GM20000 (cell line): ENCODE measurements at regions not wholly inside any gene's neighbourhood (a gene's known extent, or its start where the extent isn't known, plus 50 kb on each side); places are given as distances from the start of the nearest gene placed in this dataset.

Experiments
- DNase-seq: peaks from one replicate; pipeline ENCODE4 v3.0.0; 2012; ENCODE audit warnings: low spot score
- TF ChIP-seq, protein P1 (sequence below): IDR thresholded peaks from 2 replicates; pipeline ENCODE4 v1.5.1; 2012; ENCODE audit warnings: mild to moderate bottlenecking, control low read depth; ENCODE audit errors: extremely low read depth, missing control alignments

DNA sequence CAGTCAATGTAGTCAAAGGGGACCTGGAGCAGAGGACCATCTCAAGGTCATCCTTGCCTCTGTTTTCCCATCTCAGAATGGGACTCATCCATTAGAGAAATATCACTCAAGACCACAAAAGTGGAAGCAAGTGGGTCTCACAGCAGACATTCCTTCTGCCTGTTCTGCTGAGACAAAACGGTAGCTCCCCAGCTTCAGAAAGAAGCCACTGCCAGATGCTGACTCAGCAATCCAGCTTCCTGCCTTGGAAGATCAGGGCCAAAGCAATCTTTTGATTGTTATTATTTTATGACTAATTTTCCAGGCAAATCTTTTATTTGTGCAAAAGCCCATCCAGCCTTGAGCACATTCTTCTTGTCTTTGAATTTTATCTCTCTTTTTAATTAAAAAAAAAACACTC lies 86.8 kb downstream of the CCT6B start:
- DNase-seq = no peak
- TF ChIP-seq, protein P1, sequence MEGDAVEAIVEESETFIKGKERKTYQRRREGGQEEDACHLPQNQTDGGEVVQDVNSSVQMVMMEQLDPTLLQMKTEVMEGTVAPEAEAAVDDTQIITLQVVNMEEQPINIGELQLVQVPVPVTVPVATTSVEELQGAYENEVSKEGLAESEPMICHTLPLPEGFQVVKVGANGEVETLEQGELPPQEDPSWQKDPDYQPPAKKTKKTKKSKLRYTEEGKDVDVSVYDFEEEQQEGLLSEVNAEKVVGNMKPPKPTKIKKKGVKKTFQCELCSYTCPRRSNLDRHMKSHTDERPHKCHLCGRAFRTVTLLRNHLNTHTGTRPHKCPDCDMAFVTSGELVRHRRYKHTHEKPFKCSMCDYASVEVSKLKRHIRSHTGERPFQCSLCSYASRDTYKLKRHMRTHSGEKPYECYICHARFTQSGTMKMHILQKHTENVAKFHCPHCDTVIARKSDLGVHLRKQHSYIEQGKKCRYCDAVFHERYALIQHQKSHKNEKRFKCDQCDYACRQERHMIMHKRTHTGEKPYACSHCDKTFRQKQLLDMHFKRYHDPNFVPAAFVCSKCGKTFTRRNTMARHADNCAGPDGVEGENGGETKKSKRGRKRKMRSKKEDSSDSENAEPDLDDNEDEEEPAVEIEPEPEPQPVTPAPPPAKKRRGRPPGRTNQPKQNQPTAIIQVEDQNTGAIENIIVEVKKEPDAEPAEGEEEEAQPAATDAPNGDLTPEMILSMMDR = no peak

DNA sequence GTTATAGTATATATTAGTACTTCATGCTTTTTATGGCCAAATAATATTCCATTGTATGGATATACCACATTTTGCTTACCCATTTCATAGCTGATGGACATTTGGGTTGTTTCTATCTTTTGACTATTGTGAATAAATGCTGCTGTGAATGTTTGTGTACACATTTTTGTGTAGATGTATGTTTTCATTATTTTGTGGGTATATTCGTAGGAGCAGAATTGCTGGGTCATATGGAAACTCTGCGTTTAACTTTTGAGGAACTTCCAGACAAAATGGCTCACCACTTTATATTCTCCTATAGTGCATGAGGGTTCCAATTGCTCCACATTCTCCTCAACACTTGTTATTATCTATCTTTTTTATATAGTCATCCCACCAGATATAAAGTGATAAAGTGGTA lies 88.6 kb downstream of the CCT6B start:
- TF ChIP-seq, protein P1 = no peak
- DNase-seq = no peak

DNA sequence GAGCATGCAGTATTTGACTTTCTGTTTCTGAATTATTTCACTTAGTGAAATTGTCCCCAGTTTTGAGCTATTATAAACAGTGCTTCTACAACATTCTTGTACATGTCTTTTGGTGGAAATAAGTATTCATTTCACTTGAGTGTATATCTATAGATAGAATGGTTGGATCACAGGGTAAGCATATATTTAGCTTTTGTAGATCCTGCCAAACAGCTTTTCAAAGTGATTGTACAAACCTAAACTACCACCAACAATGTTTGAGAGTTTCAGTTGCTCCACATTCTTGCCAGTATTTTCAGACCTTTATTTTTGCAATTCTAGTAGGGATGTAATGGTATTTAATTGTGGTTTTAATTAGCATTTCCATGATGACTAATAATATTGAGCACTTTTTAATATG lies 91.6 kb downstream of the CCT6B start:
- DNase-seq = no peak
- TF ChIP-seq, protein P1 = no peak

DNA sequence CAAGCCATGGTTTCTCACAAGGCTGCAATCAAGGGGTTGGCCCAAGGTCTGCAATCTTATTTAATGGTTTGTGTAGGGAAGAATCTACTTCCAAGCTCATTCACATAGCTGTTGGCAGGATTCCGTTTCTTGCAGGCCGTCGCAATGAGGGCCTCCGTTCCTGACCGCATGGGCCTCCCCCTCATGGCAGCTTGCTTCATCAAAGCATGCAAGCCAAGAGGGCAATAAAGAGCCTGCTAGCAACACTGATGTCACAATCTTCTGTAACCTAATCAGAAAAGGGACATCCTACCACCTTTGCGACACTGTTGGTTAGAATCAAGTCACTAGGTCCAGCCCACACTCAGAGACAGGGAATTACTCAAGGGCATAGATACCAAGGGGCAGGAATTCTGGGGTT lies 95.5 kb downstream of the CCT6B start:
- TF ChIP-seq, protein P1 = no peak
- no peak for DNase-seq

DNA sequence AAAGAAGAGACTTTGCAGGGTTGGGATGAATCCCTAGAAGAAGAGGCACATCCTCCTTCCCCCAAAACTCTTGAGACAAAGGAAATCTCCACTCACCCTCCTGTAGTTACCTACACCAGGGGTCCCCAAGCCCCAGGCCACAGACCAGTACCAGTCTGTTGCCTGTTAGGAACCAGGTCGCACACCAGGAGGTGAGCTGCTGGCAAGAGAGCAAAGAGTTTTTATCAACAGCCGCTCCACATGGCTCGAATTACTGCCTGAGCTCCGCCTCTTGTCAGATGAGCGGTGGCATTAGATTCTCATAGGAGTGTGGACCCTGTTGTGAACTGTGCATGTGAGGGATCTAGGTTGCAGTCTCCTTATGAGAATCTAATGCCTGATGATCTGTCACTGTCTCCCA lies 98.9 kb downstream of the CCT6B start:
- TF ChIP-seq, protein P1 = no peak
- no peak for DNase-seq

DNA sequence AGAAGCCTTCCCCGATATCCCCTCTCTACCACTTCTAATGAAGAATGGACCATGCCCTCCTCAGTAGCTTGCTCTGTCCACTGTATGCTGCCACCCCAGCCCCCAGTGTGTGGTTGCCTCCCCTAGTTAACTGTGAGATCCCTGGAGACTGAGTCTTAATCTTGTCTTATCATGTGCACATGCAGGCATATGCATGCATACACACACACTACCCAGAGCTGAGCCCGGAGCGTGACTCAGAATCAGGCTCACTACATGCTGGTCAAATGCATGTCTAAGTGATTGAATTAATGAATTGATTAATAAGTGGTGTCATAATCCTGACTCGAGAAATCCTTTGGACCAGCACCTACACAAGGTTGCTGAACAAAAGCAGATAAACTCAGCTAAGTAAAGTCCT lies 99.4 kb downstream of the CCT6B start:
- TF ChIP-seq, protein P1 = no peak
- DNase-seq = no peak

DNA sequence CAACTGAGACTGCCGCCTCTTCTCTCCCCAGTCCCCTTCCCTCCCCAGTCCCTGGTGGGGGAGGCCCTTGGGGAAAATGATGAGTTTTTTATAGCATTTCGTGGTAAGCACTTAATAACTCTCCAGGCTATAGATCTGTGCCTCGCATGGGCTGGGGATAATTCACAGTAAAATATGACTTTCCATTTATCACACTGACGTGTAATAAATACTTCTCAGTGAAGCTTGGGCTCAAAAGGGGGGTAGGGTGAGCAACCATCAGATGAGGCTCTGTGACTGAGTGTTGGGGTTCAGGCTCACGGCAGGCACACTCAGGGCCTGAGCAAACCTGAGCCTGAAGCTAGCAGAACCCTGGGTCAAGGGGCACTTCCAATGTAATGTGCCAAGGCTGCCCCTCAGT lies 101.6 kb downstream of the CCT6B start:
- DNase-seq = no peak
- TF ChIP-seq, protein P1 = no peak
